ENCODE measurements at regions not wholly inside any gene's neighbourhood (a gene's known extent, or its start where the extent isn't known, plus 50 kb on each side); places are given as distances from the start of the nearest gene placed in this dataset.

DNA sequence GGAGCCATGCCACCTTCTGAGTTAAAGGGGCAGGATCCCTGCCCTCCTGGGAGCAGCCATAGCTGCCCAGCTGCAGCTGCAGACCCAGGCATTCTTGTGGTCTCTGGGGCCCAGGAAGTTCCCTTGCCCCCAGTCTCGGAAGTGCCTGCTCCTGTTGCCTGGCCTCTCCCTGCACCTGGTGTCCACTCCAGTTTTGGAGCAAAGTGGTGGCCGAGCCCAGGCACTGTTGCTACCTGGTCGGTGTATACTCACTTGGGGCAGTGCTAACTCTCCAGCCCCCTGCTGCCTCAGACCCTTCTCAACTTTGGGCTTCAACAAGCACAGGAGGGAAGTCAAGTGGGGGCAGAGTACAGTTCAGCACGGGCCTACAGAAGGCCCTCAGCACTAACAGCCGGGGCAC lies 352.9 kb upstream of the NCAM2 start:
- TF ChIP-seq, protein P1, sequence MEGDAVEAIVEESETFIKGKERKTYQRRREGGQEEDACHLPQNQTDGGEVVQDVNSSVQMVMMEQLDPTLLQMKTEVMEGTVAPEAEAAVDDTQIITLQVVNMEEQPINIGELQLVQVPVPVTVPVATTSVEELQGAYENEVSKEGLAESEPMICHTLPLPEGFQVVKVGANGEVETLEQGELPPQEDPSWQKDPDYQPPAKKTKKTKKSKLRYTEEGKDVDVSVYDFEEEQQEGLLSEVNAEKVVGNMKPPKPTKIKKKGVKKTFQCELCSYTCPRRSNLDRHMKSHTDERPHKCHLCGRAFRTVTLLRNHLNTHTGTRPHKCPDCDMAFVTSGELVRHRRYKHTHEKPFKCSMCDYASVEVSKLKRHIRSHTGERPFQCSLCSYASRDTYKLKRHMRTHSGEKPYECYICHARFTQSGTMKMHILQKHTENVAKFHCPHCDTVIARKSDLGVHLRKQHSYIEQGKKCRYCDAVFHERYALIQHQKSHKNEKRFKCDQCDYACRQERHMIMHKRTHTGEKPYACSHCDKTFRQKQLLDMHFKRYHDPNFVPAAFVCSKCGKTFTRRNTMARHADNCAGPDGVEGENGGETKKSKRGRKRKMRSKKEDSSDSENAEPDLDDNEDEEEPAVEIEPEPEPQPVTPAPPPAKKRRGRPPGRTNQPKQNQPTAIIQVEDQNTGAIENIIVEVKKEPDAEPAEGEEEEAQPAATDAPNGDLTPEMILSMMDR (IDR thresholded peaks at IDR 0.05), result no peak
- TF ChIP-seq POLR2AphosphoS5 (IDR thresholded peaks at IDR 0.05) (no peak), POLR2A (IDR thresholded peaks at IDR 0.05) (no peak)
